NB4 (cell line): ENCODE measurements at regions not wholly inside any gene's neighbourhood (a gene's known extent, or its start where the extent isn't known, plus 50 kb on each side); places are given as distances from the start of the nearest gene placed in this dataset.

Experiments
- MYC ChIP-seq: IDR thresholded peaks from 2 replicates; pipeline ENCODE4 v1.6.1; 2011; ENCODE audit warnings: low read depth, low read length
- POLR2A ChIP-seq: IDR thresholded peaks from 2 replicates; pipeline ENCODE4 v1.6.1; 2011; ENCODE audit warnings: mild to moderate bottlenecking; ENCODE audit not compliant: insufficient read length; ENCODE audit errors: extremely low read depth
- TF ChIP-seq, protein P1 (sequence below): IDR thresholded peaks from one replicate; pipeline ENCODE4 v1.5.1; 2012; ENCODE audit warnings: low read depth, low read length
- TF ChIP-seq, protein P2 (sequence below): IDR thresholded peaks from 2 replicates; pipeline ENCODE4 v1.6.1; 2011; ENCODE audit warnings: low read depth, low read length

DNA sequence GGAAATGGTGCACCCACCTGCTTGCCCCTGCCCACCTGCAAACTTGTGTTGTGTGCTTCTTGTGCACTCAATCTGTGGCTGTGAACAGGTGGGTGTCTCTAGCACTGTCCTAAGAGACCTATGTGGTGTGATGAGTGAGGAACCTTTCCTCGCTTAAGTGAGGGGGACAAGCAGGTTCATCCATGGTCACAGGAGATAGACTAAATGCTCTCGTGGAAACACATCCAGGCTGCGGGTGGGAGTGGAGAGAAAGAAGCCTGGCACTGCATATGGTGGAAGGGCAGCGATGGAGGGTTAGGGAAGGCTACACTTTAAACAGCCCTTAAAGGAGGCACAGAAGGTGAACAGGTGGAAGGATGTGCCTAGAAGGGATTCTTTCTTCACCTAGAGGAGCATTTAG is 330.9 kb downstream of the CXCL12 start:
- TF ChIP-seq, protein P1, sequence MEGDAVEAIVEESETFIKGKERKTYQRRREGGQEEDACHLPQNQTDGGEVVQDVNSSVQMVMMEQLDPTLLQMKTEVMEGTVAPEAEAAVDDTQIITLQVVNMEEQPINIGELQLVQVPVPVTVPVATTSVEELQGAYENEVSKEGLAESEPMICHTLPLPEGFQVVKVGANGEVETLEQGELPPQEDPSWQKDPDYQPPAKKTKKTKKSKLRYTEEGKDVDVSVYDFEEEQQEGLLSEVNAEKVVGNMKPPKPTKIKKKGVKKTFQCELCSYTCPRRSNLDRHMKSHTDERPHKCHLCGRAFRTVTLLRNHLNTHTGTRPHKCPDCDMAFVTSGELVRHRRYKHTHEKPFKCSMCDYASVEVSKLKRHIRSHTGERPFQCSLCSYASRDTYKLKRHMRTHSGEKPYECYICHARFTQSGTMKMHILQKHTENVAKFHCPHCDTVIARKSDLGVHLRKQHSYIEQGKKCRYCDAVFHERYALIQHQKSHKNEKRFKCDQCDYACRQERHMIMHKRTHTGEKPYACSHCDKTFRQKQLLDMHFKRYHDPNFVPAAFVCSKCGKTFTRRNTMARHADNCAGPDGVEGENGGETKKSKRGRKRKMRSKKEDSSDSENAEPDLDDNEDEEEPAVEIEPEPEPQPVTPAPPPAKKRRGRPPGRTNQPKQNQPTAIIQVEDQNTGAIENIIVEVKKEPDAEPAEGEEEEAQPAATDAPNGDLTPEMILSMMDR: no peak
- TF ChIP-seq, protein P2, sequence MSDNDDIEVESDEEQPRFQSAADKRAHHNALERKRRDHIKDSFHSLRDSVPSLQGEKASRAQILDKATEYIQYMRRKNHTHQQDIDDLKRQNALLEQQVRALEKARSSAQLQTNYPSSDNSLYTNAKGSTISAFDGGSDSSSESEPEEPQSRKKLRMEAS: no peak
- TF ChIP-seq POLR2A (no peak), MYC (no peak)
